ENCODE measurements at regions not wholly inside any gene's neighbourhood (a gene's known extent, or its start where the extent isn't known, plus 50 kb on each side); places are given as distances from the start of the nearest gene placed in this dataset.
"Not testable (repeated sequence)": the region's sequence is repeated elsewhere in the genome, so short reads cannot be mapped to it uniquely, and the experiment has no call there.

GRCh38 chr3:21979706-21980105 is 228.7 kb upstream of the ZNF385D start:
- DNase-seq (ENCODE audit: low read depth) = peak; percentile 18

- DNase-seq (ENCODE audit: low read depth) = no peak
Observed at GRCh38 chr3:21989341-21990042, 238.5 kb upstream of the ZNF385D start.

GRCh38 chr3:21991061-21991460 is 240.1 kb upstream of the ZNF385D start:
- DNase-seq (ENCODE audit: low read depth) = no peak

- DNase-seq (ENCODE audit: low read depth) = no peak
Observed at GRCh38 chr3:21995079-21995607, 244.1 kb upstream of the ZNF385D start.

GRCh38 chr3:22007368-22007767 is 256.4 kb upstream of the ZNF385D start:
- no peak for DNase-seq (ENCODE audit: low read depth)

GRCh38 chr3:22010997-22011396 is 260.0 kb upstream of the ZNF385D start:
- DNase-seq (ENCODE audit: low read depth) = no peak

GRCh38 chr3:22012471-22012870 is 261.5 kb upstream of the ZNF385D start:
- DNase-seq (ENCODE audit: low read depth) = peak; percentile 1

- DNase-seq (ENCODE audit: low read depth) = no peak
Observed at GRCh38 chr3:22013641-22014040, 262.6 kb upstream of the ZNF385D start.

- DNase-seq (ENCODE audit: low read depth) = no peak
Observed at GRCh38 chr3:22016197-22016596, 265.2 kb upstream of the ZNF385D start.

GRCh38 chr3:22024638-22025037 is 273.6 kb upstream of the ZNF385D start:
- DNase-seq (ENCODE audit: low read depth) = not testable (repeated sequence)

GRCh38 chr3:22029480-22029879 is 278.5 kb upstream of the ZNF385D start:
- DNase-seq (ENCODE audit: low read depth) = no peak

- DNase-seq (ENCODE audit: low read depth) = no peak
Observed at GRCh38 chr3:22039161-22039560, 288.2 kb upstream of the ZNF385D start.

- DNase-seq (ENCODE audit: low read depth) = no peak
Observed at GRCh38 chr3:22040150-22040549, 289.1 kb upstream of the ZNF385D start.

GRCh38 chr3:22045882-22046281 is 294.9 kb upstream of the ZNF385D start:
- no peak for DNase-seq (ENCODE audit: low read depth)

- no peak for DNase-seq (ENCODE audit: low read depth)
Observed at GRCh38 chr3:22063500-22063899, 312.5 kb upstream of the ZNF385D start.

- no peak for DNase-seq (ENCODE audit: low read depth)
Observed at GRCh38 chr3:22068619-22069018, 317.6 kb upstream of the ZNF385D start.

GRCh38 chr3:22088204-22088603 is 337.2 kb upstream of the ZNF385D start:
- DNase-seq (ENCODE audit: low read depth) = no peak

GRCh38 chr3:22089284-22089683 is 338.3 kb upstream of the ZNF385D start:
- DNase-seq (ENCODE audit: low read depth) = peak; percentile 8

- no peak for DNase-seq (ENCODE audit: low read depth)
Observed at GRCh38 chr3:22091329-22091728, 340.3 kb upstream of the ZNF385D start.

GRCh38 chr3:22098021-22098420 is 347.0 kb upstream of the ZNF385D start:
- DNase-seq (ENCODE audit: low read depth) = no peak

GRCh38 chr3:22101351-22101750 is 350.3 kb upstream of the ZNF385D start:
- DNase-seq (ENCODE audit: low read depth) = no peak

- no peak for DNase-seq (ENCODE audit: low read depth)
Observed at GRCh38 chr3:22101811-22102210, 350.8 kb upstream of the ZNF385D start.

- DNase-seq (ENCODE audit: low read depth) = no peak
Observed at GRCh38 chr3:22103423-22103822, 352.4 kb upstream of the ZNF385D start.
